HT1080 (cell line): ENCODE measurements at regions not wholly inside any gene's neighbourhood (a gene's known extent, or its start where the extent isn't known, plus 50 kb on each side); places are given as distances from the start of the nearest gene placed in this dataset.
A peak's percentile ranks its signal among the peaks of the same experiment; 100 is the strongest.
"Not testable (repeated sequence)": the region's sequence is repeated elsewhere in the genome, so short reads cannot be mapped to it uniquely, and the experiment has no call there.

ENCODE experiments used
- DNase-seq: peaks from one replicate; pipeline ENCODE4 v3.0.0-alpha.2; 2015; ENCODE audit warnings: low read depth

- DNase-seq: peak; percentile 89
These were observed 256.8 kb upstream of the GRIN3A start for GRCh38 chr9:101995231-101995630.

GRCh38 chr9:101993771-101994170 lies 255.3 kb upstream of the GRIN3A start:
- no peak for DNase-seq

- DNase-seq: no peak
These were observed 253.5 kb upstream of the GRIN3A start for GRCh38 chr9:101991926-101992325.

GRCh38 chr9:101977614-101978210 lies 239.3 kb upstream of the GRIN3A start:
- peak; percentile 12 for DNase-seq

- no peak for DNase-seq
These were observed 232.2 kb upstream of the GRIN3A start for GRCh38 chr9:101970609-101971008.

- DNase-seq: no peak
These were observed 229.9 kb upstream of the GRIN3A start for GRCh38 chr9:101968392-101968791.

GRCh38 chr9:101966691-101967090 lies 228.2 kb upstream of the GRIN3A start:
- no peak for DNase-seq

- DNase-seq: no peak
These were observed 219.3 kb upstream of the GRIN3A start for GRCh38 chr9:101957705-101958104.

- DNase-seq: no peak
These were observed 213.2 kb upstream of the GRIN3A start for GRCh38 chr9:101951598-101951997.

GRCh38 chr9:101931756-101932155 lies 193.3 kb upstream of the GRIN3A start:
- DNase-seq: no peak

- no peak for DNase-seq
These were observed 192.3 kb upstream of the GRIN3A start for GRCh38 chr9:101930783-101931182.

GRCh38 chr9:101925498-101925897 lies 187.1 kb upstream of the GRIN3A start:
- no peak for DNase-seq

- no peak for DNase-seq
These were observed 185.0 kb upstream of the GRIN3A start for GRCh38 chr9:101923451-101923850.

GRCh38 chr9:101916948-101917347 lies 178.5 kb upstream of the GRIN3A start:
- not testable (repeated sequence) for DNase-seq

- DNase-seq: peak; percentile 16
These were observed 177.0 kb upstream of the GRIN3A start for GRCh38 chr9:101915482-101915881.

GRCh38 chr9:101912698-101913097 lies 174.3 kb upstream of the GRIN3A start:
- no peak for DNase-seq

- peak; percentile 78 for DNase-seq
These were observed 169.0 kb upstream of the GRIN3A start for GRCh38 chr9:101907466-101907865.

GRCh38 chr9:101904845-101905244 lies 166.4 kb upstream of the GRIN3A start:
- DNase-seq: no peak

- no peak for DNase-seq
These were observed 163.6 kb upstream of the GRIN3A start for GRCh38 chr9:101902051-101902450.

GRCh38 chr9:101897196-101897595 lies 158.7 kb upstream of the GRIN3A start:
- no peak for DNase-seq

- no peak for DNase-seq
These were observed 155.5 kb upstream of the GRIN3A start for GRCh38 chr9:101893661-101894646.

GRCh38 chr9:101881508-101881907 lies 143.1 kb upstream of the GRIN3A start:
- no peak for DNase-seq

- no peak for DNase-seq
These were observed 142.4 kb upstream of the GRIN3A start for GRCh38 chr9:101880846-101881245.
